ENCODE measurements at regions not wholly inside any gene's neighbourhood (a gene's known extent, or its start where the extent isn't known, plus 50 kb on each side); places are given as distances from the start of the nearest gene placed in this dataset.

- no peak overlapping the region for H3K27ac Mint-ChIP-seq
- H3K4me3 Mint-ChIP-seq = no peak overlapping the region
- intact Hi-C loops (cut with micrococcal nuclease) = no loop called here
Observed at GRCh38 chr1:88056881-88057280, 627.2 kb upstream of the PKN2 start.

DNA sequence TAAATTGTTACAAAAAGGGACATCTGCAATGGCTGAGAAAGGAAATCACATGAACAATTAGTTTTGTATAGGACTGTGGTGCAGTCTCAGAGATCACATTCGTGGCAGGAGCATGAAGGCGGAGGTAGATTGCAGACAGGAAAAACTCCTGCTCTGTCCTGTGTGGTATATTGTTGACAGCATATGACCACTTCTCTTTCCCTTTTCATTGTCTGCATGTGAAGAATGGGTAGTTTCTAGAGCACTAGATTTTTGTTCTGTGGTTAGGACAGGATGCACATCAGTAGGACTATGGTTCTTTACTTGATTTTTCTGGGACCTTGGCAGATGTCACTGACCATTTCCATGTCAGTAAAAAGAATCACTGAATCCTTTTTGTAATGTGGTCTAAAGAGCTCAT lies 625.9 kb upstream of the PKN2 start:
- no peaks in the 10 kb centered on the region for H3K9me3 Mint-ChIP-seq
- no peaks in the 10 kb centered on the region for H3K36me3 Mint-ChIP-seq (ENCODE audit: low read depth)
- H3K27ac Mint-ChIP-seq = no peak overlapping the region
- intact Hi-C loops (cut with micrococcal nuclease) = no loop called here
- H3K4me3 Mint-ChIP-seq = no peak overlapping the region
- no peak for DNase-seq
- no peaks in the 10 kb centered on the region for H3K27me3 Mint-ChIP-seq
- H3K4me1 Mint-ChIP-seq = no peaks in the 10 kb centered on the region

More at GRCh38 chr1:88056881-88057280, 627.2 kb upstream of the PKN2 start:
- H3K4me1 Mint-ChIP-seq = no peaks in the 10 kb centered on the region
- no peaks in the 10 kb centered on the region for H3K9me3 Mint-ChIP-seq
- DNase-seq = no peak
- H3K36me3 Mint-ChIP-seq (ENCODE audit: low read depth) = no peaks in the 10 kb centered on the region
- peaks cover 2% of the 10 kb centered on the region for H3K27me3 Mint-ChIP-seq

- Mint-ChIP-seq H3K9me3 (no peaks in the 10 kb centered on the region), H3K4me1 (no peaks in the 10 kb centered on the region), H3K4me3 (no peak overlapping the region), H3K36me3 (ENCODE audit: low read depth) (no peaks in the 10 kb centered on the region), H3K27ac (no peak overlapping the region), H3K27me3 (no peaks in the 10 kb centered on the region)
- DNase-seq = no peak
- intact Hi-C loops (cut with micrococcal nuclease) = loop anchor here (5.0 kb wide), 1 partner anchor 768 kb away; no protein-coding TSS in a partner anchor
Observed at GRCh38 chr1:88060112-88060673, 623.9 kb upstream of the PKN2 start.

DNA sequence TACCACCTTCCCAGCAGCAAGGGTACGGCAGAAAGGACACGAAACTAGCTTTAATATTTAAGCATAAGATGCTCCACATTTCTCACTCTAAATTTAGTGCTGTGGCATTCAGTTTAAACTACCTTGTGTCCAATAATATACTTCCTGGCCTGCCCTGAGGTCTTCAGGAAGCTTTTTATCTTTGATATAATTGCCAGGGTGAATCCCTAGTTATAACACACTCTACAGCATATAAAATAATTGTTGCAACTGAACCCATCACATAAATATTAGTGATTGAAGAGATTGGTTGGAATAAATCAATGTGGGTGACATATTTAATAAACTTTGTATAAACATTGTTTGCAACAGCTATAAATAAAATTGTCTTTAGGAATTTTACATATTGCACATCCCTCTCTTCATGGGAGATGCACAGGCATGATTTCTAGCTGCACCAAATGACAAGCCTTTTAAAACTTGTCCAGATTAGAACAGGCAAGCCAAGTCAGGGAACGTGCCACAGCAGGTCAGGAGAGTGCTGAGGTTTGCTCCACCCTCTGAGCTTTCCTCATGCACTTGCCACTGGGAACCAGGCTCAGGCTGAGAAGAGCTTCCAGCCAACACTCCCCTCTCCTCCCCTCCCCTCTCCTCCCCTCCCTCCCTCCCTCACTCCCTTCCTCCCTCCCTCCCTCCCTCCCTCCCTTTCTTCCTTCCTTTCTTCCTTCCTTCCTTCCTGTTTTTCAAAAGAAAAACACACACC lies 623.2 kb upstream of the PKN2 start:
- H3K27me3 Mint-ChIP-seq = no peaks in the 10 kb centered on the region
- H3K27ac Mint-ChIP-seq = no peak overlapping the region
- intact Hi-C loops (cut with micrococcal nuclease) = loop anchor here (5.0 kb wide), 1 partner anchor 769 kb away; no protein-coding TSS in a partner anchor
- DNase-seq = no peak
- no peaks in the 10 kb centered on the region for H3K9me3 Mint-ChIP-seq
- no peaks in the 10 kb centered on the region for H3K36me3 Mint-ChIP-seq (ENCODE audit: low read depth)
- no peak overlapping the region for H3K4me3 Mint-ChIP-seq
- H3K4me1 Mint-ChIP-seq = no peaks in the 10 kb centered on the region

GRCh38 chr1:88061492-88062177 lies 622.4 kb upstream of the PKN2 start:
- DNase-seq = peak; percentile 63
- Mint-ChIP-seq H3K36me3 (ENCODE audit: low read depth) (no peaks in the 10 kb centered on the region), H3K27ac (no peak overlapping the region), H3K27me3 (no peaks in the 10 kb centered on the region), H3K4me1 (no peaks in the 10 kb centered on the region), H3K4me3 (no peak overlapping the region), H3K9me3 (no peaks in the 10 kb centered on the region)
- intact Hi-C loops (cut with micrococcal nuclease) = loop anchor here (5.0 kb wide), 1 partner anchor 769 kb away; no protein-coding TSS in a partner anchor

- no peaks in the 10 kb centered on the region for H3K27me3 Mint-ChIP-seq
- intact Hi-C loops (cut with micrococcal nuclease) = loop anchor here (5.0 kb wide), 1 partner anchor 770 kb away; no protein-coding TSS in a partner anchor
- H3K4me1 Mint-ChIP-seq = no peaks in the 10 kb centered on the region
- no peaks in the 10 kb centered on the region for H3K9me3 Mint-ChIP-seq
- no peak for DNase-seq
- H3K4me3 Mint-ChIP-seq = no peak overlapping the region
- H3K27ac Mint-ChIP-seq = no peak overlapping the region
- no peaks in the 10 kb centered on the region for H3K36me3 Mint-ChIP-seq (ENCODE audit: low read depth)
Observed at GRCh38 chr1:88062650-88063153, 621.4 kb upstream of the PKN2 start.

GRCh38 chr1:88063605-88064004 lies 620.5 kb upstream of the PKN2 start:
- no peak for DNase-seq
- intact Hi-C loops (cut with micrococcal nuclease) = loop anchor here (5.0 kb wide), 1 partner anchor 771 kb away; no protein-coding TSS in a partner anchor
- H3K9me3 Mint-ChIP-seq = no peaks in the 10 kb centered on the region
- H3K36me3 Mint-ChIP-seq (ENCODE audit: low read depth) = no peaks in the 10 kb centered on the region
- no peaks in the 10 kb centered on the region for H3K4me1 Mint-ChIP-seq
- H3K4me3 Mint-ChIP-seq = no peak overlapping the region
- no peak overlapping the region for H3K27ac Mint-ChIP-seq
- H3K27me3 Mint-ChIP-seq = no peaks in the 10 kb centered on the region

DNA sequence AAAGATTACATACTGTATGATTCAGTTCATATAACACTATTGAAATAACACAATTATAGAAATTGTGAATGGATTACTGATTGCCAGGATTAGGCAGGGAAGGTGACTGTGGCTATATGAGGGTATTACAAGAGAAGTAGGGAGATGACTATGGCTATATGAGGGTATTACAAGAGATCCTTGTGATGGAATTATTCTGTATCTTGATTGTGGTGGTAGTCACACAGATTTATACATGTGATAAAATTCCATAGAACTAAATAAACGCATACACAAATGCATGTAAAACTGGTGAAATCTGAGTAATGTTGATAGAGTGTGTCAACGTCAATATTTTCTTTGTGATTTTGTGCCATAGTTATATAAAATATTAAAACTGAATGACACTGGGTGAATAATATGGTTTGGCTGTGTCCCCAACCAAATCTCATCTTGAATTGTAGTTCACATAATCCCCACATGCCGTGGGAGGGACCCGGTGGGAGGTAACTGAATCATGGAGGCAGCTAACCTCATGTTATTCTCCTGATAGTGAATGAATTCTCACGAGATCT lies 615.6 kb upstream of the PKN2 start:
- DNase-seq = no peak
- intact Hi-C loops (cut with micrococcal nuclease) = no loop called here
- Mint-ChIP-seq H3K27ac (no peak overlapping the region), H3K9me3 (no peaks in the 10 kb centered on the region), H3K36me3 (ENCODE audit: low read depth) (no peaks in the 10 kb centered on the region), H3K4me1 (no peaks in the 10 kb centered on the region), H3K4me3 (no peak overlapping the region), H3K27me3 (no peaks in the 10 kb centered on the region)

DNA sequence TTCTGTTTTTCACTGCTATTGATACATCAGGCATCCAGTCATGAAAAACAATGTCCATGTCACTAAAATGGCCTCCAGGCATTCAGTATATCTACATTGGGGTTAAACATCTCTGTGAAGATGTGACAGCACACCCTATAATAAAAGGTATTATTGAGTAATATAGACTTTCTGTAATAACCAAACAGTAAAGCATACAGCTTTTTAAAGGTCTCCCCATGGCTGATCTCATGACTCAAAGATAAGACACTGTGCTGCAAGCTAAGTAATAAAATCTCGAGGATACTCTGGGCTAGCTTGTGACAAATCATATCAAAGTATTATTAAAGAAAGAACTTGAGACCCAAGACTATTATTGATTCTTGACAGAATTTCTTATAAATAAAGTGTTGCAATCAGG lies 613.1 kb upstream of the PKN2 start:
- H3K9me3 Mint-ChIP-seq = no peaks in the 10 kb centered on the region
- intact Hi-C loops (cut with micrococcal nuclease) = no loop called here
- DNase-seq = no peak
- no peaks in the 10 kb centered on the region for H3K27me3 Mint-ChIP-seq
- H3K36me3 Mint-ChIP-seq (ENCODE audit: low read depth) = no peaks in the 10 kb centered on the region
- no peak overlapping the region for H3K27ac Mint-ChIP-seq
- H3K4me3 Mint-ChIP-seq = no peak overlapping the region
- no peaks in the 10 kb centered on the region for H3K4me1 Mint-ChIP-seq

DNA sequence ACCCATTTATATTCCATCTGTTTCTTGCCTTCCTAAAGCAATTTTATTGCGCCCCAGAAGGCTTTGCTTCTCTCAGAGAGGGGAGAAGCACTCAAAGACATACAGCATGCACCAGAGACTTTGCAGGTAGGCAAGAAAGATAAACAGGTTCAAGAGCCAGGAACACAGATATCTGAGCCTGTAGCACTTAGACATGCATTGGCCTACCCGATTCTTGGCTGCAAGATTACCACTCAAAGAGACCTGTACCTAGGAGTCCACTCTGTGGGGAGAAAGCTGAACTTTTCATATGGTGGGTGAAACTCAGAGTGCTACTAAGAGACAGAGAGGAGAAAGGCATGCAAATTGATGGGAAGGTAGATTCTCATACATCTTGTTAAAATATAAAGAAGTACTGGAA lies 609.4 kb upstream of the PKN2 start:
- H3K27me3 Mint-ChIP-seq = no peaks in the 10 kb centered on the region
- H3K36me3 Mint-ChIP-seq (ENCODE audit: low read depth) = no peaks in the 10 kb centered on the region
- no peak overlapping the region for H3K27ac Mint-ChIP-seq
- H3K9me3 Mint-ChIP-seq = no peaks in the 10 kb centered on the region
- no peaks in the 10 kb centered on the region for H3K4me1 Mint-ChIP-seq
- H3K4me3 Mint-ChIP-seq = no peak overlapping the region
- intact Hi-C loops (cut with micrococcal nuclease) = no loop called here
- no peak for DNase-seq

DNA sequence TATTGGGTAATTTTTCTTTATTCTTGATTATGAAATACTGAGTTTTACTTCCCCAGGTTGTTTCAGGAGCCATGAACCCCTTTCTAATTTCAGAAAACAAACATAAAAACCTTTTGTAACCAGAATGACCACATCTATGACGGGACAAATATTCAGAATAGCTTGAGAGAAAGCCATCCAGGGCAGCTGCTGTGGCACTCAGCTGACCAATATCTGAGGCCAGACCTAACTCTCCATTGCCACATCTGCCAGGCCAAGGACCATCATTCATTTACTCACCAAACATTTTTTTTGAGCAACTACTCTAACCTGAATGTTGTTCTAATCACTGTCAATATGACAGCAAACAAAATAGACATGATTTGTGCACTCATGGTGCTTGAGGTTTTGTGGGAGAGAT lies 608.3 kb upstream of the PKN2 start:
- DNase-seq = no peak
- Mint-ChIP-seq H3K4me3 (no peak overlapping the region), H3K4me1 (no peaks in the 10 kb centered on the region), H3K36me3 (ENCODE audit: low read depth) (no peaks in the 10 kb centered on the region), H3K27ac (no peak overlapping the region), H3K27me3 (no peaks in the 10 kb centered on the region), H3K9me3 (no peaks in the 10 kb centered on the region)
- intact Hi-C loops (cut with micrococcal nuclease) = no loop called here

GRCh38 chr1:88079036-88079435 lies 605.0 kb upstream of the PKN2 start:
- no peaks in the 10 kb centered on the region for H3K36me3 Mint-ChIP-seq (ENCODE audit: low read depth)
- H3K9me3 Mint-ChIP-seq = no peaks in the 10 kb centered on the region

GRCh38 chr1:88080875-88081274 lies 603.2 kb upstream of the PKN2 start:
- Mint-ChIP-seq H3K27me3 (no peaks in the 10 kb centered on the region), H3K9me3 (peaks cover 7% of the 10 kb centered on the region), H3K4me1 (no peaks in the 10 kb centered on the region), H3K27ac (no peak overlapping the region), H3K36me3 (ENCODE audit: low read depth) (no peaks in the 10 kb centered on the region), H3K4me3 (no peak overlapping the region)
- intact Hi-C loops (cut with micrococcal nuclease) = no loop called here
- no peak for DNase-seq

More at GRCh38 chr1:88079036-88079435, 605.0 kb upstream of the PKN2 start:
- H3K4me3 Mint-ChIP-seq = no peak overlapping the region
- no peaks in the 10 kb centered on the region for H3K4me1 Mint-ChIP-seq
- no peaks in the 10 kb centered on the region for H3K27me3 Mint-ChIP-seq
- intact Hi-C loops (cut with micrococcal nuclease) = no loop called here
- H3K27ac Mint-ChIP-seq = no peak overlapping the region
- no peak for DNase-seq

DNA sequence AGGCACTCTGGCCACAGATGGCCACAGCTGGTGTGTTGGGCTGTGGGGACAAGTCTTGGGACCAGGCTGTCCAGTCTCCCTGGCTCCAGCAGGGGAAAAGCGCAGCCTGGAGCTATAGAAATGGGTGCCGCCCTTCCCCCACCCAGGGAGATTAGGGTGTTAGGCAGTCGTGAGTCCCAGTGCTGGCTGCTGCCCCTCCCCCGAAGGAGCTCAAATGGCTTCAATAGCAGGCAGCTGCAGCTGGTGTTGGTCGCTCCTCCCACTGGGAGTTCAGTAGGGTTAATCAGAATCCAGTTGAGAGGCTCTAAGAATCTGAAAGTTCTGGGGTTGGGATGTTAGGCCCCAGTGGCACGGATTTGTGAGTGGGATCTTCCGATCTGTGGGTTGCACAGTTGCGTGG lies 595.6 kb upstream of the PKN2 start:
- intact Hi-C loops (cut with micrococcal nuclease) = no loop called here
- Mint-ChIP-seq H3K36me3 (ENCODE audit: low read depth) (no peaks in the 10 kb centered on the region), H3K4me1 (no peaks in the 10 kb centered on the region), H3K9me3 (peaks cover 19% of the 10 kb centered on the region), H3K4me3 (no peak overlapping the region), H3K27me3 (no peaks in the 10 kb centered on the region), H3K27ac (no peak overlapping the region)
- DNase-seq = no peak
